ENCODE measurements at regions not wholly inside any gene's neighbourhood (a gene's known extent, or its start where the extent isn't known, plus 50 kb on each side); places are given as distances from the start of the nearest gene placed in this dataset.

DNA sequence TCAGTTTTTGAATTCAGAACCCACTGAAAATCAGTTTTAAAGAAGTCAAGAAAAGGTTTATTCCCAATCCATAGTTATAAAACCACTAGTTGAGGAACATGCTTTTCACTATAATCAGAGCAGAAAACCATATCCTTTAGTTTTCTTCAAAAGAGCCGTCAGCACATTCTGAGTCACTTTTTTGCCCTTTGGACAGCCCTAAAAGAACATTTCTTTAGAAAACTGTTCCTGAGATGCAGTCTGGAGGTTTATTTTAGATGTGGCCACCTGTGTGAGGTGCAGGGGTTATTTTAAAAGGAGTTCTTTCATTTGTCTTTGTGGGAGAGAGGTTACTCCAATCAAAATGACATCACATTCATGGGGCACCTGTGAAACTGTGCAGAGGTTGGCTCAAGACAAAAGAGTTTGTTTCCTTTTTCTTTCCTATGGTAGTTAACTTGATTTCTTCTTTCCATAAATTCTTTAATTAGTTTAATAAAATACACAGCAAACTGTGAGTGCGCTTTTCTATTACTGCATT, 221.6 kb upstream of the RPS23 start (continued):
- TF ChIP-seq, protein P1, sequence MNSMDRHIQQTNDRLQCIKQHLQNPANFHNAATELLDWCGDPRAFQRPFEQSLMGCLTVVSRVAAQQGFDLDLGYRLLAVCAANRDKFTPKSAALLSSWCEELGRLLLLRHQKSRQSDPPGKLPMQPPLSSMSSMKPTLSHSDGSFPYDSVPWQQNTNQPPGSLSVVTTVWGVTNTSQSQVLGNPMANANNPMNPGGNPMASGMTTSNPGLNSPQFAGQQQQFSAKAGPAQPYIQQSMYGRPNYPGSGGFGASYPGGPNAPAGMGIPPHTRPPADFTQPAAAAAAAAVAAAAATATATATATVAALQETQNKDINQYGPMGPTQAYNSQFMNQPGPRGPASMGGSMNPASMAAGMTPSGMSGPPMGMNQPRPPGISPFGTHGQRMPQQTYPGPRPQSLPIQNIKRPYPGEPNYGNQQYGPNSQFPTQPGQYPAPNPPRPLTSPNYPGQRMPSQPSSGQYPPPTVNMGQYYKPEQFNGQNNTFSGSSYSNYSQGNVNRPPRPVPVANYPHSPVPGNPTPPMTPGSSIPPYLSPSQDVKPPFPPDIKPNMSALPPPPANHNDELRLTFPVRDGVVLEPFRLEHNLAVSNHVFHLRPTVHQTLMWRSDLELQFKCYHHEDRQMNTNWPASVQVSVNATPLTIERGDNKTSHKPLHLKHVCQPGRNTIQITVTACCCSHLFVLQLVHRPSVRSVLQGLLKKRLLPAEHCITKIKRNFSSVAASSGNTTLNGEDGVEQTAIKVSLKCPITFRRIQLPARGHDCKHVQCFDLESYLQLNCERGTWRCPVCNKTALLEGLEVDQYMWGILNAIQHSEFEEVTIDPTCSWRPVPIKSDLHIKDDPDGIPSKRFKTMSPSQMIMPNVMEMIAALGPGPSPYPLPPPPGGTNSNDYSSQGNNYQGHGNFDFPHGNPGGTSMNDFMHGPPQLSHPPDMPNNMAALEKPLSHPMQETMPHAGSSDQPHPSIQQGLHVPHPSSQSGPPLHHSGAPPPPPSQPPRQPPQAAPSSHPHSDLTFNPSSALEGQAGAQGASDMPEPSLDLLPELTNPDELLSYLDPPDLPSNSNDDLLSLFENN (IDR thresholded peaks at IDR 0.05; ENCODE audit: low read depth in 2 of 2, low read length in 2 of 2) = no peak
- TF ChIP-seq, protein P2, sequence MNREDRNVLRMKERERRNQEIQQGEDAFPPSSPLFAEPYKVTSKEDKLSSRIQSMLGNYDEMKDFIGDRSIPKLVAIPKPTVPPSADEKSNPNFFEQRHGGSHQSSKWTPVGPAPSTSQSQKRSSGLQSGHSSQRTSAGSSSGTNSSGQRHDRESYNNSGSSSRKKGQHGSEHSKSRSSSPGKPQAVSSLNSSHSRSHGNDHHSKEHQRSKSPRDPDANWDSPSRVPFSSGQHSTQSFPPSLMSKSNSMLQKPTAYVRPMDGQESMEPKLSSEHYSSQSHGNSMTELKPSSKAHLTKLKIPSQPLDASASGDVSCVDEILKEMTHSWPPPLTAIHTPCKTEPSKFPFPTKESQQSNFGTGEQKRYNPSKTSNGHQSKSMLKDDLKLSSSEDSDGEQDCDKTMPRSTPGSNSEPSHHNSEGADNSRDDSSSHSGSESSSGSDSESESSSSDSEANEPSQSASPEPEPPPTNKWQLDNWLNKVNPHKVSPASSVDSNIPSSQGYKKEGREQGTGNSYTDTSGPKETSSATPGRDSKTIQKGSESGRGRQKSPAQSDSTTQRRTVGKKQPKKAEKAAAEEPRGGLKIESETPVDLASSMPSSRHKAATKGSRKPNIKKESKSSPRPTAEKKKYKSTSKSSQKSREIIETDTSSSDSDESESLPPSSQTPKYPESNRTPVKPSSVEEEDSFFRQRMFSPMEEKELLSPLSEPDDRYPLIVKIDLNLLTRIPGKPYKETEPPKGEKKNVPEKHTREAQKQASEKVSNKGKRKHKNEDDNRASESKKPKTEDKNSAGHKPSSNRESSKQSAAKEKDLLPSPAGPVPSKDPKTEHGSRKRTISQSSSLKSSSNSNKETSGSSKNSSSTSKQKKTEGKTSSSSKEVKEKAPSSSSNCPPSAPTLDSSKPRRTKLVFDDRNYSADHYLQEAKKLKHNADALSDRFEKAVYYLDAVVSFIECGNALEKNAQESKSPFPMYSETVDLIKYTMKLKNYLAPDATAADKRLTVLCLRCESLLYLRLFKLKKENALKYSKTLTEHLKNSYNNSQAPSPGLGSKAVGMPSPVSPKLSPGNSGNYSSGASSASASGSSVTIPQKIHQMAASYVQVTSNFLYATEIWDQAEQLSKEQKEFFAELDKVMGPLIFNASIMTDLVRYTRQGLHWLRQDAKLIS (CRISPR knock-in tag; IDR thresholded peaks at IDR 0.05) = no peak
- no peak for TF ChIP-seq CREM (IDR thresholded peaks at IDR 0.05; ENCODE audit: low read depth)
